ENCODE measurements at regions not wholly inside any gene's neighbourhood (a gene's known extent, or its start where the extent isn't known, plus 50 kb on each side); places are given as distances from the start of the nearest gene placed in this dataset.

DNA sequence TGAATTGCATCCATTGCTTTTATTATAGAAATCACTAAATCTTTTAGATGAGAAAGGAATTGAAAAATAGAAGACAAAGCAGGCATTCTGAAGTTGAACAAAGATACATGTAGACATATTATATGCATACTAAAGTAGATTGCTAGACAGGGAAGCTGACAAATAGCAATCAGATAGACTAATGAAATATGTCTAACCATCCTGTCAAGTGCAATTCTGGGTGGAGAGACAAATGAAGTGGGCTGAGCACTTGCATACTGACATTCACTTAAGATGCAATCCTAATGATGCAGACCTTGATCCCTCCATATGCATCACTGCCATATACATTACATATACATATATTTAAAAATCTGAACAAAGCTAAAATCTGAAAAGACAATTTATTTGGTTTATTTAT is 1130.0 kb upstream of the CDH6 start:
- ATAC-seq, result no peak
- no peak for TF ChIP-seq ZC3H10 (CRISPR knock-in tag; IDR thresholded peaks at IDR 0.05)
- no peak for TF ChIP-seq TOX (CRISPR knock-in tag; IDR thresholded peaks at IDR 0.05; ENCODE audit: borderline replicate concordance)
- TF ChIP-seq ZFP3 (CRISPR knock-in tag; IDR thresholded peaks at IDR 0.05), result no peak
- TF ChIP-seq TCF4 (CRISPR knock-in tag; IDR thresholded peaks at IDR 0.05; ENCODE audit: borderline replicate concordance), result no peak
- TF ChIP-seq OSR1 (CRISPR knock-in tag; IDR thresholded peaks at IDR 0.05), result no peak
- no peak for TF ChIP-seq BACH2 (CRISPR knock-in tag; IDR thresholded peaks at IDR 0.05; ENCODE audit: borderline replicate concordance)
- no peak for TF ChIP-seq ARNTL (CRISPR knock-in tag; IDR thresholded peaks at IDR 0.05; ENCODE audit: borderline replicate concordance, low read depth)
- TF ChIP-seq ZFP30 (CRISPR knock-in tag; IDR thresholded peaks at IDR 0.05), result no peak
- no peak for TF ChIP-seq SNAI2 (CRISPR knock-in tag; IDR thresholded peaks at IDR 0.05)
- TF ChIP-seq, protein P1, sequence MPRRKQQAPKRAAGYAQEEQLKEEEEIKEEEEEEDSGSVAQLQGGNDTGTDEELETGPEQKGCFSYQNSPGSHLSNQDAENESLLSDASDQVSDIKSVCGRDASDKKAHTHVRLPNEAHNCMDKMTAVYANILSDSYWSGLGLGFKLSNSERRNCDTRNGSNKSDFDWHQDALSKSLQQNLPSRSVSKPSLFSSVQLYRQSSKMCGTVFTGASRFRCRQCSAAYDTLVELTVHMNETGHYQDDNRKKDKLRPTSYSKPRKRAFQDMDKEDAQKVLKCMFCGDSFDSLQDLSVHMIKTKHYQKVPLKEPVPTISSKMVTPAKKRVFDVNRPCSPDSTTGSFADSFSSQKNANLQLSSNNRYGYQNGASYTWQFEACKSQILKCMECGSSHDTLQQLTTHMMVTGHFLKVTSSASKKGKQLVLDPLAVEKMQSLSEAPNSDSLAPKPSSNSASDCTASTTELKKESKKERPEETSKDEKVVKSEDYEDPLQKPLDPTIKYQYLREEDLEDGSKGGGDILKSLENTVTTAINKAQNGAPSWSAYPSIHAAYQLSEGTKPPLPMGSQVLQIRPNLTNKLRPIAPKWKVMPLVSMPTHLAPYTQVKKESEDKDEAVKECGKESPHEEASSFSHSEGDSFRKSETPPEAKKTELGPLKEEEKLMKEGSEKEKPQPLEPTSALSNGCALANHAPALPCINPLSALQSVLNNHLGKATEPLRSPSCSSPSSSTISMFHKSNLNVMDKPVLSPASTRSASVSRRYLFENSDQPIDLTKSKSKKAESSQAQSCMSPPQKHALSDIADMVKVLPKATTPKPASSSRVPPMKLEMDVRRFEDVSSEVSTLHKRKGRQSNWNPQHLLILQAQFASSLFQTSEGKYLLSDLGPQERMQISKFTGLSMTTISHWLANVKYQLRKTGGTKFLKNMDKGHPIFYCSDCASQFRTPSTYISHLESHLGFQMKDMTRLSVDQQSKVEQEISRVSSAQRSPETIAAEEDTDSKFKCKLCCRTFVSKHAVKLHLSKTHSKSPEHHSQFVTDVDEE (CRISPR knock-in tag; IDR thresholded peaks at IDR 0.05), result no peak
- TF ChIP-seq, protein P2, sequence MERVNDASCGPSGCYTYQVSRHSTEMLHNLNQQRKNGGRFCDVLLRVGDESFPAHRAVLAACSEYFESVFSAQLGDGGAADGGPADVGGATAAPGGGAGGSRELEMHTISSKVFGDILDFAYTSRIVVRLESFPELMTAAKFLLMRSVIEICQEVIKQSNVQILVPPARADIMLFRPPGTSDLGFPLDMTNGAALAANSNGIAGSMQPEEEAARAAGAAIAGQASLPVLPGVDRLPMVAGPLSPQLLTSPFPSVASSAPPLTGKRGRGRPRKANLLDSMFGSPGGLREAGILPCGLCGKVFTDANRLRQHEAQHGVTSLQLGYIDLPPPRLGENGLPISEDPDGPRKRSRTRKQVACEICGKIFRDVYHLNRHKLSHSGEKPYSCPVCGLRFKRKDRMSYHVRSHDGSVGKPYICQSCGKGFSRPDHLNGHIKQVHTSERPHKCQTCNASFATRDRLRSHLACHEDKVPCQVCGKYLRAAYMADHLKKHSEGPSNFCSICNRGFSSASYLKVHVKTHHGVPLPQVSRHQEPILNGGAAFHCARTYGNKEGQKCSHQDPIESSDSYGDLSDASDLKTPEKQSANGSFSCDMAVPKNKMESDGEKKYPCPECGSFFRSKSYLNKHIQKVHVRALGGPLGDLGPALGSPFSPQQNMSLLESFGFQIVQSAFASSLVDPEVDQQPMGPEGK (CRISPR knock-in tag; IDR thresholded peaks at IDR 0.05; ENCODE audit: borderline replicate concordance), result no peak
- TF ChIP-seq ZNF70 (CRISPR knock-in tag; IDR thresholded peaks at IDR 0.05), result no peak
- TF ChIP-seq, protein P3, sequence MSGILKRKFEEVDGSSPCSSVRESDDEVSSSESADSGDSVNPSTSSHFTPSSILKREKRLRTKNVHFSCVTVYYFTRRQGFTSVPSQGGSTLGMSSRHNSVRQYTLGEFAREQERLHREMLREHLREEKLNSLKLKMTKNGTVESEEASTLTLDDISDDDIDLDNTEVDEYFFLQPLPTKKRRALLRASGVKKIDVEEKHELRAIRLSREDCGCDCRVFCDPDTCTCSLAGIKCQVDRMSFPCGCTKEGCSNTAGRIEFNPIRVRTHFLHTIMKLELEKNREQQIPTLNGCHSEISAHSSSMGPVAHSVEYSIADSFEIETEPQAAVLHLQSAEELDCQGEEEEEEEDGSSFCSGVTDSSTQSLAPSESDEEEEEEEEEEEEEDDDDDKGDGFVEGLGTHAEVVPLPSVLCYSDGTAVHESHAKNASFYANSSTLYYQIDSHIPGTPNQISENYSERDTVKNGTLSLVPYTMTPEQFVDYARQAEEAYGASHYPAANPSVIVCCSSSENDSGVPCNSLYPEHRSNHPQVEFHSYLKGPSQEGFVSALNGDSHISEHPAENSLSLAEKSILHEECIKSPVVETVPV (CRISPR knock-in tag; IDR thresholded peaks at IDR 0.05), result no peak

DNA sequence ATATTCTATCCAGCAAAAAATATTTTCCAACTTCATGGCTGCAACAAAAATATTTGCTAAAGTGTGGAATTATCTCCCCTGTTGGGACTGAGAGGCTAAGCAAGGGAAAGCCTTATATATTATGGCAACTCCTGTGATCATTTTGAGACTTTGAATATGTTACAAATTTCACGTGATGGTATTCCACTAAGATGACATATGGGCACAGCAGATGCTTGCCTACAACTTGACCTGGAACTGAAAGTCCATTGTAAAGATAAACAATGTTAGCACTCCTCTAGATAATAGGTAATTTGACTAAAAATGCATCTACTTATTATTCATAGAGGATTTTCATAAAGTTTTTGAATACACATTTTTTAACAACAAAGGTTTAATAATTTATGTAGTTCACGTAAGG is 1141.5 kb upstream of the CDH6 start:
- TF ChIP-seq, protein P4, sequence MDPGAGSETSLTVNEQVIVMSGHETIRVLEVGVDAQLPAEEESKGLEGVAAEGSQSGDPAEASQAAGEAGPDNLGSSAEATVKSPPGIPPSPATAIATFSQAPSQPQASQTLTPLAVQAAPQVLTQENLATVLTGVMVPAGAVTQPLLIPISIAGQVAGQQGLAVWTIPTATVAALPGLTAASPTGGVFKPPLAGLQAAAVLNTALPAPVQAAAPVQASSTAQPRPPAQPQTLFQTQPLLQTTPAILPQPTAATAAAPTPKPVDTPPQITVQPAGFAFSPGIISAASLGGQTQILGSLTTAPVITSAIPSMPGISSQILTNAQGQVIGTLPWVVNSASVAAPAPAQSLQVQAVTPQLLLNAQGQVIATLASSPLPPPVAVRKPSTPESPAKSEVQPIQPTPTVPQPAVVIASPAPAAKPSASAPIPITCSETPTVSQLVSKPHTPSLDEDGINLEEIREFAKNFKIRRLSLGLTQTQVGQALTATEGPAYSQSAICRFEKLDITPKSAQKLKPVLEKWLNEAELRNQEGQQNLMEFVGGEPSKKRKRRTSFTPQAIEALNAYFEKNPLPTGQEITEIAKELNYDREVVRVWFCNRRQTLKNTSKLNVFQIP (CRISPR knock-in tag; IDR thresholded peaks at IDR 0.05; ENCODE audit: borderline replicate concordance, low read depth), result no peak
- TF ChIP-seq BACH2 (CRISPR knock-in tag; IDR thresholded peaks at IDR 0.05; ENCODE audit: borderline replicate concordance) (no peak), TOX (CRISPR knock-in tag; IDR thresholded peaks at IDR 0.05; ENCODE audit: borderline replicate concordance) (no peak), ZFP30 (CRISPR knock-in tag; IDR thresholded peaks at IDR 0.05) (no peak), RARB (CRISPR knock-in tag; IDR thresholded peaks at IDR 0.05) (no peak), ZNF8 (CRISPR knock-in tag; IDR thresholded peaks at IDR 0.05) (no peak), PPARA (CRISPR knock-in tag; IDR thresholded peaks at IDR 0.05; ENCODE audit: borderline replicate concordance) (no peak), ISL1 (CRISPR knock-in tag; IDR thresholded peaks at IDR 0.05) (no peak), ZNF565 (CRISPR knock-in tag; conservative IDR thresholded peaks at IDR 0.05; ENCODE audit: low read depth) (no peak), OSR1 (CRISPR knock-in tag; IDR thresholded peaks at IDR 0.05) (no peak), ZC3H10 (CRISPR knock-in tag; IDR thresholded peaks at IDR 0.05) (no peak), SNAI2 (CRISPR knock-in tag; IDR thresholded peaks at IDR 0.05) (no peak), TCF4 (CRISPR knock-in tag; IDR thresholded peaks at IDR 0.05; ENCODE audit: borderline replicate concordance) (no peak), ZFP3 (CRISPR knock-in tag; IDR thresholded peaks at IDR 0.05) (no peak), GLIS3 (CRISPR knock-in tag; IDR thresholded peaks at IDR 0.05) (no peak), CSDC2 (CRISPR knock-in tag; IDR thresholded peaks at IDR 0.05) (no peak)
- TF ChIP-seq, protein P5, sequence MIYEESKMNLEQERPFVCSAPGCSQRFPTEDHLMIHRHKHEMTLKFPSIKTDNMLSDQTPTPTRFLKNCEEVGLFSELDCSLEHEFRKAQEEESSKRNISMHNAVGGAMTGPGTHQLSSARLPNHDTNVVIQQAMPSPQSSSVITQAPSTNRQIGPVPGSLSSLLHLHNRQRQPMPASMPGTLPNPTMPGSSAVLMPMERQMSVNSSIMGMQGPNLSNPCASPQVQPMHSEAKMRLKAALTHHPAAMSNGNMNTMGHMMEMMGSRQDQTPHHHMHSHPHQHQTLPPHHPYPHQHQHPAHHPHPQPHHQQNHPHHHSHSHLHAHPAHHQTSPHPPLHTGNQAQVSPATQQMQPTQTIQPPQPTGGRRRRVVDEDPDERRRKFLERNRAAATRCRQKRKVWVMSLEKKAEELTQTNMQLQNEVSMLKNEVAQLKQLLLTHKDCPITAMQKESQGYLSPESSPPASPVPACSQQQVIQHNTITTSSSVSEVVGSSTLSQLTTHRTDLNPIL (CRISPR knock-in tag; IDR thresholded peaks at IDR 0.05; ENCODE audit: low read depth), result no peak
- TF ChIP-seq, protein P2 (CRISPR knock-in tag; IDR thresholded peaks at IDR 0.05; ENCODE audit: borderline replicate concordance), result no peak
- TF ChIP-seq, protein P1 (CRISPR knock-in tag; IDR thresholded peaks at IDR 0.05), result no peak
- no peak for ATAC-seq

All from SK-N-SH treated with all-trans-retinoic acid at 6 μM for 48 hours (cell line).